ENCODE measurements at regions not wholly inside any gene's neighbourhood (a gene's known extent, or its start where the extent isn't known, plus 50 kb on each side); places are given as distances from the start of the nearest gene placed in this dataset.

DNA sequence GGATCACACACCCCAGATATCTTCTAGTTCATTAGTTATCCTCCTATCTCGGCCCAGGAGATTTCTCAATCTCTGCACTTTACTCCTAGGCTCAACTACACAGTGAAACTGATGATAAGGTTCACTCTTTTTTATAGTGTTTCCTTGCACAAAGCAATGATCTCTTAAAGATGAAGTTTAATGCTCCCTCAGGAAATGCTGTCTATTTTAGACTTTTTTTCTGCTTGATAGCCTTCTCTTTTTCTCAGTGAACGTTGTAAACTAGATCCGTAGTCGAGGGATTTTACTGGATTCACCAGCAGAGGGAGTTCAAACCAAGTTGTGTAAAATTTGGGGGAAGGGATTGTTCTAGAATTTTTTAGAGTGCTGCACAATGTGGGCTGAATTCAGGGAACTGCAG, 269.6 kb downstream of the GBA3 start:
- TF ChIP-seq NFIC (IDR thresholded peaks at IDR 0.05; ENCODE audit: low read length) = no peak
- TF ChIP-seq SP2 (CRISPR knock-in tag; IDR thresholded peaks at IDR 0.05) = no peak

Measured in HepG2 (cell line).